HCT116 (cell line): ENCODE measurements at regions not wholly inside any gene's neighbourhood (a gene's known extent, or its start where the extent isn't known, plus 50 kb on each side); places are given as distances from the start of the nearest gene placed in this dataset.

Source experiments
- ATAC-seq: fragments of 200-7000 bp; cut with Tn5 transposase; 2 replicates; pipeline ENCODE4 v1.9.1; 2020; ENCODE audit warnings: mild to moderate bottlenecking, moderate library complexity
- BruUV-seq: library from RNA; stranded (reverse); fragments of 400-500 nt; replicated peaks from 2 replicates; lab custom pipeline; 2021; lab: Mats Ljungman, UMichigan
- CTCF ChIA-PET: fragments of 300-600 bp; sonication (Branson Sonifier 250); formaldehyde crosslinking; loops from one replicate; lab custom pipeline; 2021; ENCODE audit warnings: antibody characterized with exemption; lab: Charles Lee
- POLR2A ChIA-PET: fragments of 300-600, 350-600 bp; sonication (Branson Sonifier 250); formaldehyde crosslinking; loops from one replicate; lab custom pipeline; 2021; ENCODE audit warnings: antibody characterized with exemption; lab: Charles Lee
- RAD21 ChIA-PET, 2 experiments: fragments of 300-600 bp; sonication (Branson Sonifier 250); formaldehyde crosslinking; loops; one replicate each; lab custom pipeline; 2023; ENCODE audit warnings: low total read pairs in 2 of 2; ENCODE audit not compliant: uncharacterized antibody in 2 of 2, unreplicated experiment in 2 of 2, low non-redundant PET in 1 of 2; lab: Charles Lee
- DNase-seq: peaks from one replicate; pipeline ENCODE4 v3.0.0-alpha.2; 2010; ENCODE audit warnings: low read depth, low spot score
- H2AFZ ChIP-seq: fragments of 200-600 bp; shearing (Covaris generic), sonication (generic); 2 replicates; pipeline ENCODE4 v1.6.1; 2017; ENCODE audit warnings: low read depth, mixed run types, mixed read lengths, antibody characterized with exemption, low read length; ENCODE audit not compliant: poor library complexity, severe bottlenecking
- H3K27ac ChIP-seq: 2 replicates; pipeline ENCODE4 v1.5.1; 2012; ENCODE audit warnings: low read depth, low read length
- H3K27me3 ChIP-seq: fragments of 200-600 bp; sonication (generic); 2 replicates; pipeline ENCODE4 v1.6.1; 2016; ENCODE audit warnings: mixed run types, low read length, mixed read lengths; ENCODE audit not compliant: insufficient read depth
- H3K36me3 ChIP-seq, 2 experiments: fragments of 200-500 bp in 1 of 2; fragments of 200-600 bp in 1 of 2; sonication (Bioruptor generic) in 1 of 2; sonication (generic) in 1 of 2; 2 replicates each; pipeline versions ENCODE4 v1.5.1 to v1.6.1; 2014 to 2016; ENCODE audit warnings: low read length in 2 of 2, inconsistent platforms in 1 of 2, mixed read lengths in 1 of 2, mixed run types in 1 of 2; ENCODE audit not compliant: insufficient read depth in 2 of 2, control insufficient read depth in 1 of 2
- H3K4me1 ChIP-seq, 2 experiments: fragments of 200-600 bp in 1 of 2; sonication (generic) in 1 of 2; 2 replicates each; pipeline versions ENCODE4 v1.5.1 to v1.6.1; 2012 to 2017; ENCODE audit warnings: low read length in 2 of 2, inconsistent platforms in 1 of 2, mild to moderate bottlenecking in 1 of 2, mixed read lengths in 1 of 2, mixed run types in 1 of 2, moderate library complexity in 1 of 2; ENCODE audit not compliant: insufficient read depth in 2 of 2, control insufficient read depth in 1 of 2
- H3K4me2 ChIP-seq: fragments of 200-600 bp; sonication (generic); 2 replicates; pipeline ENCODE4 v1.6.1; 2017; ENCODE audit warnings: mixed run types, low read length, mixed read lengths
- H3K4me3 ChIP-seq, 2 experiments: fragments of 200-600 bp in 1 of 2; sonication (generic) in 1 of 2; replicated peaks in 1 of 2; 2 replicates each; pipeline ENCODE4 v1.5.1; 2011 to 2016; ENCODE audit warnings: low read length in 2 of 2, control low read depth in 1 of 2, low read depth in 1 of 2, mild to moderate bottlenecking in 1 of 2, mixed read lengths in 1 of 2, mixed run types in 1 of 2
- H3K79me2 ChIP-seq: fragments of 200-600 bp; sonication (generic); 2 replicates; pipeline ENCODE4 v1.6.1; 2017; ENCODE audit warnings: mild to moderate bottlenecking, mixed run types, low read length, moderate library complexity, mixed read lengths; ENCODE audit not compliant: insufficient read depth
- H3K9ac ChIP-seq: fragments of 200-600 bp; sonication (generic); 2 replicates; pipeline ENCODE4 v1.6.1; 2016; ENCODE audit warnings: low read length, mixed read lengths
- H3K9me2 ChIP-seq: fragments of 200-600 bp; sonication (generic), shearing (Covaris generic); 2 replicates; pipeline ENCODE4 v1.6.1; 2017; ENCODE audit warnings: mixed run types, mild to moderate bottlenecking, moderate library complexity; ENCODE audit not compliant: insufficient read depth
- H3K9me3 ChIP-seq, 2 experiments: fragments of 200-500 bp in 1 of 2; fragments of 200-600 bp in 1 of 2; sonication (Bioruptor generic) in 1 of 2; sonication (generic) in 1 of 2; 2 replicates each; pipeline ENCODE4 v1.6.1; 2014 to 2017; ENCODE audit warnings: low read length in 2 of 2, mixed read lengths in 2 of 2, inconsistent platforms in 1 of 2, low read depth in 1 of 2, mild to moderate bottlenecking in 1 of 2, mixed run types in 1 of 2, moderate library complexity in 1 of 2; ENCODE audit not compliant: control insufficient read depth in 1 of 2, insufficient read depth in 1 of 2
- H4K20me1 ChIP-seq: fragments of 200-600 bp; sonication (generic), shearing (Covaris generic); 2 replicates; pipeline ENCODE4 v1.6.1; 2017; ENCODE audit warnings: mixed run types, mild to moderate bottlenecking, moderate library complexity; ENCODE audit not compliant: insufficient read depth
- CBX3 ChIP-seq: IDR thresholded peaks from 2 replicates; pipeline ENCODE4 v1.6.1; 2012; ENCODE audit warnings: low read depth
- CEBPB ChIP-seq: IDR thresholded peaks from 2 replicates; pipeline ENCODE4 v1.6.1; 2012; ENCODE audit warnings: low read depth
- EZH2 ChIP-seq: fragments of 200-600 bp; sonication (generic); IDR thresholded peaks from 2 replicates; pipeline ENCODE4 v1.6.1; 2017; ENCODE audit warnings: antibody characterized with exemption, mixed run types
- EZH2phosphoT487 ChIP-seq: fragments of 200-600 bp; IDR thresholded peaks from 2 replicates; pipeline ENCODE4 v1.6.1; 2018; ENCODE audit warnings: antibody characterized with exemption, borderline replicate concordance
- FOSL1 ChIP-seq: IDR thresholded peaks from 2 replicates; pipeline ENCODE4 v1.6.1; 2012; ENCODE audit warnings: low read depth
- POLR2A ChIP-seq: IDR thresholded peaks from 2 replicates; pipeline ENCODE4 v1.7.0; 2011; ENCODE audit warnings: borderline replicate concordance; ENCODE audit not compliant: insufficient read depth, insufficient read length; ENCODE audit errors: extremely low read depth
- POLR2AphosphoS5 ChIP-seq: IDR thresholded peaks from 2 replicates; pipeline ENCODE4 v1.6.1; 2011; ENCODE audit warnings: mild to moderate bottlenecking, low read depth, low read length, moderate library complexity
- RAD21 ChIP-seq: IDR thresholded peaks from 2 replicates; pipeline ENCODE4 v1.6.1; 2012; ENCODE audit warnings: low read depth, mild to moderate bottlenecking
- SIN3A ChIP-seq: IDR thresholded peaks from 2 replicates; pipeline ENCODE4 v1.6.1; 2012; ENCODE audit warnings: low read depth
- SP1 ChIP-seq: IDR thresholded peaks from 2 replicates; pipeline ENCODE4 v1.6.1; 2012; ENCODE audit warnings: low read depth
- SRF ChIP-seq: IDR thresholded peaks from 2 replicates; pipeline ENCODE4 v1.6.1; 2012; ENCODE audit warnings: low read depth
- YY1 ChIP-seq: IDR thresholded peaks from 2 replicates; pipeline ENCODE4 v1.6.1; 2011; ENCODE audit warnings: low read length, low read depth, moderate library complexity, mild to moderate bottlenecking; ENCODE audit not compliant: insufficient replicate concordance; ENCODE audit errors: extremely low read depth
- ZFX ChIP-seq: fragments of 450-650 bp; IDR thresholded peaks from 2 replicates; pipeline ENCODE4 v1.6.1; 2017
- ZNF274 ChIP-seq: fragments of 200-500 bp; sonication (Bioruptor generic); IDR thresholded peaks from 2 replicates; pipeline ENCODE4 v1.6.1; 2014; ENCODE audit warnings: mild to moderate bottlenecking, low read depth, low read length, inconsistent platforms
- intact Hi-C: fragments of 100-400 bp; cut with micrococcal nuclease; formaldehyde crosslinking; loops from 2 replicates; pipeline ENCODE4 v1.10.0; 2022
- TF ChIP-seq, protein P1 (sequence below): IDR thresholded peaks from 2 replicates; pipeline ENCODE4 v1.6.1; 2012; ENCODE audit warnings: low read depth
- TF ChIP-seq, protein P2 (sequence below): IDR thresholded peaks from 2 replicates; pipeline ENCODE4 v1.6.1; 2012
- TF ChIP-seq, protein P3 (sequence below): IDR thresholded peaks from 2 replicates; pipeline ENCODE4 v1.6.1; 2011; ENCODE audit warnings: mild to moderate bottlenecking, low read length, moderate library complexity; ENCODE audit not compliant: insufficient replicate concordance; ENCODE audit errors: extremely low read depth

DNA sequence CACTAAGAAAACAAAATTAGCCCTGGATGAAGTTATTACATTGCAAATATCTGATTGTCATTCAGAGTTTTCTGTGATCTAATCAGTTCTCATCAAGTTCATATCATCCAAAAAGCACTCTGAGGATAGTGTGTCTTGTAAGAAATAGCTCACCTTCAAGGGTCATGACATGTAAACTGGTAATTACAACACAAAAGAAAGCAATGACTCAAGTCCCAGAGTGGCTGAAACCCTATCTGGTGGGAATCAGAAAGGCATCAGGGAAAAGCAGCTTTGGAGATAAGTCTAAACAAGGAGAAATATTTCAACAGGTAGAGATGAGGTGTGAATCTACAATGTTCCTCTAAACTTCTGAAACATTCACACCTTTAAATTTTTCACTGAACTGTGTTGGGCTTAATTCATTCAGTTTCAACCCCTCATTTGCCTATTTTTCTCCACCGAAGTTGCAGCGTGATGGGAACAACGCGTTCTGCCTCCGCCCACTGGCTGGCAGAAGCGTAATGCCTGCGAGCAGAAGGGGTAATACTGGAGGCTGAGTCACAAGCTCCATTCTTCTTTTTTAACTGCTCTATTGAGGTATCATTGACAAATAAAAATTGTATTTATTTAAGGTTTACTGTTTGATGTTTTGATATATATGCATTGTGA is 155.2 kb upstream of the IPO5 start (continued):
- TF ChIP-seq, protein P1, sequence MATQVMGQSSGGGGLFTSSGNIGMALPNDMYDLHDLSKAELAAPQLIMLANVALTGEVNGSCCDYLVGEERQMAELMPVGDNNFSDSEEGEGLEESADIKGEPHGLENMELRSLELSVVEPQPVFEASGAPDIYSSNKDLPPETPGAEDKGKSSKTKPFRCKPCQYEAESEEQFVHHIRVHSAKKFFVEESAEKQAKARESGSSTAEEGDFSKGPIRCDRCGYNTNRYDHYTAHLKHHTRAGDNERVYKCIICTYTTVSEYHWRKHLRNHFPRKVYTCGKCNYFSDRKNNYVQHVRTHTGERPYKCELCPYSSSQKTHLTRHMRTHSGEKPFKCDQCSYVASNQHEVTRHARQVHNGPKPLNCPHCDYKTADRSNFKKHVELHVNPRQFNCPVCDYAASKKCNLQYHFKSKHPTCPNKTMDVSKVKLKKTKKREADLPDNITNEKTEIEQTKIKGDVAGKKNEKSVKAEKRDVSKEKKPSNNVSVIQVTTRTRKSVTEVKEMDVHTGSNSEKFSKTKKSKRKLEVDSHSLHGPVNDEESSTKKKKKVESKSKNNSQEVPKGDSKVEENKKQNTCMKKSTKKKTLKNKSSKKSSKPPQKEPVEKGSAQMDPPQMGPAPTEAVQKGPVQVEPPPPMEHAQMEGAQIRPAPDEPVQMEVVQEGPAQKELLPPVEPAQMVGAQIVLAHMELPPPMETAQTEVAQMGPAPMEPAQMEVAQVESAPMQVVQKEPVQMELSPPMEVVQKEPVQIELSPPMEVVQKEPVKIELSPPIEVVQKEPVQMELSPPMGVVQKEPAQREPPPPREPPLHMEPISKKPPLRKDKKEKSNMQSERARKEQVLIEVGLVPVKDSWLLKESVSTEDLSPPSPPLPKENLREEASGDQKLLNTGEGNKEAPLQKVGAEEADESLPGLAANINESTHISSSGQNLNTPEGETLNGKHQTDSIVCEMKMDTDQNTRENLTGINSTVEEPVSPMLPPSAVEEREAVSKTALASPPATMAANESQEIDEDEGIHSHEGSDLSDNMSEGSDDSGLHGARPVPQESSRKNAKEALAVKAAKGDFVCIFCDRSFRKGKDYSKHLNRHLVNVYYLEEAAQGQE, result no peak
- no peak for TF ChIP-seq YY1
- TF ChIP-seq ZFX, result no peak
- TF ChIP-seq, protein P2, sequence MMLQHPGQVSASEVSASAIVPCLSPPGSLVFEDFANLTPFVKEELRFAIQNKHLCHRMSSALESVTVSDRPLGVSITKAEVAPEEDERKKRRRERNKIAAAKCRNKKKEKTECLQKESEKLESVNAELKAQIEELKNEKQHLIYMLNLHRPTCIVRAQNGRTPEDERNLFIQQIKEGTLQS, result no peak
- TF ChIP-seq, all 23 proteins: peak for 0

DNA sequence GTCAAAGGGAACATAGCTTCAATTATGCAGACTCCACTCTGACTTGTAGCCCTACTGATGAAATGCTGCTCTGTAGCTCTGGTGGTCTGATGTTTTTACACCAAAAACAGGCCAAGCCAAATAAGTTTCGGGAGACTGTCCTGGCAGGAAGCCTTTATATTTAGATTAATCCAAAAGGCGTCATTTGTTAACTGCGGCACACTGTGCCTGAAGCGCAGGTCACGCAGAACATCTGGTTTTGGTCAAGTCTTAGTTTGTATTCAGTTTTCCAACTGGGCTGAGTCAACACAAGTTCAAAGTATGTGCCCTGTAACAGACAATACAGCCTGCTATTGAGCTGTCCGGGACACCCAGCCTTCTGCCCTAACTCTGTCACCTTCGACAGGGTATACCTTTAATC is 154.6 kb upstream of the IPO5 start:
- H3K9me2 ChIP-seq, result no peaks in the 10 kb centered on the region
- H3K27ac ChIP-seq, result no peak overlapping the region
- ChIA-PET CTCF (interaction anchor here (1.0 kb wide), 1 partner anchor 781 kb away, joined by 4 read pairs; no protein-coding TSS in a partner anchor), RAD21 (no interaction called here), POLR2A (no interaction called here)
- H3K79me2 ChIP-seq, result no peaks in the 10 kb centered on the region
- no peaks in the 10 kb centered on the region for H3K27me3 ChIP-seq
- no peaks in the 10 kb centered on the region for H3K9me3 ChIP-seq
- H4K20me1 ChIP-seq, result no peaks in the 10 kb centered on the region
- BruUV-seq, result no TSS peak
- no peak for DNase-seq
- H3K4me3 ChIP-seq, result no peak overlapping the region
- no peaks in the 10 kb centered on the region for H3K36me3 ChIP-seq
- ATAC-seq, result no peak
- H2AFZ ChIP-seq, result no peak overlapping the region
- H3K9ac ChIP-seq, result no peak overlapping the region
- TF ChIP-seq SIN3A (no peak), EZH2phosphoT487 (no peak), FOSL1 (no peak), SRF (no peak), SP1 (no peak), CEBPB (no peak), EZH2 (no peak), POLR2A (no peak), RAD21 (no peak), POLR2AphosphoS5 (no peak), ZNF274 (no peak), CBX3 (no peak)
- TF ChIP-seq, protein P3, sequence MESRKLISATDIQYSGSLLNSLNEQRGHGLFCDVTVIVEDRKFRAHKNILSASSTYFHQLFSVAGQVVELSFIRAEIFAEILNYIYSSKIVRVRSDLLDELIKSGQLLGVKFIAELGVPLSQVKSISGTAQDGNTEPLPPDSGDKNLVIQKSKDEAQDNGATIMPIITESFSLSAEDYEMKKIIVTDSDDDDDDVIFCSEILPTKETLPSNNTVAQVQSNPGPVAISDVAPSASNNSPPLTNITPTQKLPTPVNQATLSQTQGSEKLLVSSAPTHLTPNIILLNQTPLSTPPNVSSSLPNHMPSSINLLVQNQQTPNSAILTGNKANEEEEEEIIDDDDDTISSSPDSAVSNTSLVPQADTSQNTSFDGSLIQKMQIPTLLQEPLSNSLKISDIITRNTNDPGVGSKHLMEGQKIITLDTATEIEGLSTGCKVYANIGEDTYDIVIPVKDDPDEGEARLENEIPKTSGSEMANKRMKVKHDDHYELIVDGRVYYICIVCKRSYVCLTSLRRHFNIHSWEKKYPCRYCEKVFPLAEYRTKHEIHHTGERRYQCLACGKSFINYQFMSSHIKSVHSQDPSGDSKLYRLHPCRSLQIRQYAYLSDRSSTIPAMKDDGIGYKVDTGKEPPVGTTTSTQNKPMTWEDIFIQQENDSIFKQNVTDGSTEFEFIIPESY, result no peak
- TF ChIP-seq, protein P1, result no peak
- intact Hi-C loops, result no loop called here
- H3K4me2 ChIP-seq, result no peak overlapping the region
- H3K4me1 ChIP-seq, result no peaks in the 10 kb centered on the region
